ENCODE measurements at regions not wholly inside any gene's neighbourhood (a gene's known extent, or its start where the extent isn't known, plus 50 kb on each side); places are given as distances from the start of the nearest gene placed in this dataset.
"Not testable (repeated sequence)": the region's sequence is repeated elsewhere in the genome, so short reads cannot be mapped to it uniquely, and the experiment has no call there.

- DNase-seq, result no peak
These were observed 363.5 kb upstream of the KLHL29 start for GRCh38 chr2:23021311-23022120.

- DNase-seq, result no peak
These were observed 361.3 kb upstream of the KLHL29 start for GRCh38 chr2:23023722-23024121.

- DNase-seq, result no peak
These were observed 358.3 kb upstream of the KLHL29 start for GRCh38 chr2:23026671-23027070.

- DNase-seq, result no peak
These were observed 357.6 kb upstream of the KLHL29 start for GRCh38 chr2:23027396-23027795.

GRCh38 chr2:23028106-23028505, 356.9 kb upstream of the KLHL29 start:
- no peak for DNase-seq

- no peak for DNase-seq
These were observed 355.9 kb upstream of the KLHL29 start for GRCh38 chr2:23029111-23029510.

GRCh38 chr2:23029951-23030350, 355.0 kb upstream of the KLHL29 start:
- no peak for DNase-seq

GRCh38 chr2:23034996-23035395, 350.0 kb upstream of the KLHL29 start:
- no peak for DNase-seq

GRCh38 chr2:23036629-23037028, 348.4 kb upstream of the KLHL29 start:
- DNase-seq, result no peak

GRCh38 chr2:23037596-23037995, 347.4 kb upstream of the KLHL29 start:
- DNase-seq, result no peak

- no peak for DNase-seq
These were observed 343.5 kb upstream of the KLHL29 start for GRCh38 chr2:23041443-23041842.

GRCh38 chr2:23042216-23042906, 342.6 kb upstream of the KLHL29 start:
- no peak for DNase-seq

GRCh38 chr2:23050388-23050787, 334.6 kb upstream of the KLHL29 start:
- DNase-seq, result no peak

GRCh38 chr2:23053601-23054000, 331.4 kb upstream of the KLHL29 start:
- DNase-seq, result no peak

- no peak for DNase-seq
These were observed 329.7 kb upstream of the KLHL29 start for GRCh38 chr2:23055251-23055650.

- DNase-seq, result not testable (repeated sequence)
These were observed 328.1 kb upstream of the KLHL29 start for GRCh38 chr2:23056846-23057245.

GRCh38 chr2:23058435-23058834, 326.5 kb upstream of the KLHL29 start:
- no peak for DNase-seq

GRCh38 chr2:23065210-23065609, 319.8 kb upstream of the KLHL29 start:
- no peak for DNase-seq

- no peak for DNase-seq
These were observed 319.0 kb upstream of the KLHL29 start for GRCh38 chr2:23065936-23066335.

- no peak for DNase-seq
These were observed 318.3 kb upstream of the KLHL29 start for GRCh38 chr2:23066686-23067085.

GRCh38 chr2:23069156-23069555, 315.8 kb upstream of the KLHL29 start:
- DNase-seq, result no peak

- DNase-seq, result no peak
These were observed 315.1 kb upstream of the KLHL29 start for GRCh38 chr2:23069923-23070322.

GRCh38 chr2:23073056-23073455, 311.9 kb upstream of the KLHL29 start:
- no peak for DNase-seq

GRCh38 chr2:23073671-23074070, 311.3 kb upstream of the KLHL29 start:
- no peak for DNase-seq

GRCh38 chr2:23077596-23077995, 307.4 kb upstream of the KLHL29 start:
- no peak for DNase-seq

Measured in DMS 273 treated with DMSO at 0.1 percent for 48 hours (cell line).